NCI-H748 (cell line): ENCODE measurements at regions not wholly inside any gene's neighbourhood (a gene's known extent, or its start where the extent isn't known, plus 50 kb on each side); places are given as distances from the start of the nearest gene placed in this dataset.
"Not testable (repeated sequence)": the region's sequence is repeated elsewhere in the genome, so short reads cannot be mapped to it uniquely, and the experiment has no call there.

ENCODE experiments used
- DNase-seq: peaks from one replicate; lab custom pipeline; 2025; ENCODE audit not compliant: unreplicated experiment; lab: John Stamatoyannopoulos, UW

DNA sequence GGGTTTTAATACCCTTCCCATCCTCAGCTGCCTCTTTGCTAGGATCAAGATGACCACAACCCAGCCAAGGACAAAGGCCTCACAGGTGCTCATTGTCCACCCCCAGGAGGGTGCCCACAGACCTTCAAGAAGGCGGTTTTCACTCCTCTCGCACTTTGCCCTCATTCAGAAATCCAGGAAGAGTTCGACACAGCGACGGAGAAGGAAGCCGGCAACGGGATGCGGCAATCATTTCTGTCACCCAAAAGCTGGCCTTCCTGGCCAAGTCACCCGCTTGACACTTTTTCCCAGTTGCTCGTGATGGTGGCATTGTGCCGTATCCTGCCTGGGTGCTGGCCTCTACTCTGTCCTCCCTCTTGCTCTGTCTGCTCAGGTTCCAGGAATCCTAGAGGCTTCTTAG is 293.0 kb upstream of the ZNF337 start:
- DNase-seq, result not testable (repeated sequence)

GRCh38 chr20:25989196-25989595 is 292.5 kb upstream of the ZNF337 start:
- DNase-seq, result no peak

DNA sequence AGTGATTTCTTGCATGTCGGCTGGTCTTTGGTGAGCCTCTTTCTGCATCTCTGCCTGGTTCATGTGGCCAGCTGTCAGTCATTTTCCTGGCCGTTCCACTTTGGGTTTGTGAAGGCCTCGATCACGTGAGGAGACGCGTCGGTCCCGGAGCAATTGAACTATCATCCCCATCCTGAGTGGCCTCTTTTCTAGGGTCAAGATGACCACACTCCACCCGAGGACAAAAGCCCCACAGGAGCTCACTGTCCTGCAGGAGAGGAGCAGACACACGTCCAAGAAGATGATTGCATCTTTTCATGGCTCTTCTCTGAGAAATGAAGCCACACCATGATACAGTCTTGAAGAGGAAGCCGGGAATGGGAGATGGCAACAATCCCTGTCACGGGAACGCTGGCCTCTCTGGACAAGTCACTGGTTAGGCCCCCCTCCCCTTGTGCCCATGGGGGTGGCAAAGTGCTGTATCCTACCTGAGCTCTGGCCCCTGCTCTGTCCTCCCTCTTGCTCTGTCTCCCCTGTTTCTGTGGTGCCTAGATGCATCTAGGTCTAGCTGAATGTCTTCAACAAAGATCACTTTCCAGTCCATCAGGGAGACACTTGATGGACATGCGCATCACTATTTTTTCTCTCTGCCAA is 291.4 kb upstream of the ZNF337 start:
- DNase-seq, result not testable (repeated sequence)

GRCh38 chr20:25987073-25987927 is 290.6 kb upstream of the ZNF337 start:
- DNase-seq, result peak; percentile 91

DNA sequence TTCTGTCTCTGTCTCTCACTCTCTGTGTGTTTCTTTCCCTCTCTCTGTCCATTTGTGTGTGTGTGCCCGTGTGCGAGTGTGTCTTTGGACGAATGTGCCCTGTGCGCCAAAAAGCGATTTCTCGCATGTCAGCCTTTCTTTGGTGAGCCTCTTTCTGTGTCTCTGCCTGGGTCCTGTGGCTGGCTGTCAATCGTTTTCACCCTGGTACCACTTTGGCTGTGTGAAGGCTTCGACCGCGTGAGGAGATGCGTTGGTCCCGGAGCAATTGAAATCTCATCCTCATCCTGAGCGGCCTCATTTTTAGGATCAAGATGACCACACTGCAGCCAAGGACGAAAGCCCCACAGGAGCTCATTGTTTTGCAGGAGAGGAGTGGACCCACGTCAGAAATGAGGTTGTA is 288.9 kb upstream of the ZNF337 start:
- DNase-seq, result no peak

DNA sequence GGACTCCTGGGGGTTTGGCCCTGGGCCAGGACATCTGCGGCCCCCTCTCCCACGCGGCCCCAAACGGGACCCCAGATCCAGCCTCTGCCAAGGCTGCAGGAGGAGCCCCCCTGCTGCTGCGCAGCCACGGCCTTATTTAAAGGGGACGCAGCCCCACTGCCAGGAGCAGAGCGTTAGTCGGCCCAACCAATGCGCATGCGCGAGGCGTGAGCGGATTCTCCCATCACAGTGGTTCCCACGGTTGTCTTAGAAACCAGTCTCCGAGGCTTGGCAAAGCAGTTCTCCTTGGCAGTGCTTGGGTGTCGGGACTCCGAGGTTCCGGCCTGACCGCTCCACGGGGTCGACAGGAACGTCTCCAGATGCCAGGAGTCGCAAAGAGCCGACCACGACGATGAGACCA is 288.3 kb upstream of the ZNF337 start:
- DNase-seq, result no peak

DNA sequence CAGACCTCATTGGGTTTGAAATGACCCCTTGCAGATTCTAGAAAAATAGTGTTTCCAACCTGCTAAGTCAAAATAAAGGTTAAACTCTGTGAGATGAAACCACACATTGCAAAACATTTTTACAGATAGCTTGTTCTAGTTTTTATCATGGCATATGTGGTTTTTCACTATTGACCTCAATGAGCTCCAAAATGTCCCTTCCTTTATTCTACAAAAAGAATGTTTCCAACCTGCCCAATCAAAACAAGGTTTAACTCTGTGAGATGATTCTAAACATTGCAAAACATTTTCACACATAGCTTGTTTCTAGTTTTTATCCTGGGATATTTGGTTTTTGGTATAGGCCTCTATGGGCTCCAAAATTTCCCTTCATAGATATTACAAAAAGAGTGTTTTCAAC is 286.0 kb upstream of the ZNF337 start:
- not testable (repeated sequence) for DNase-seq

- DNase-seq, result not testable (repeated sequence)
Observed at GRCh38 chr20:25978450-25979190, 282.0 kb upstream of the ZNF337 start.

DNA sequence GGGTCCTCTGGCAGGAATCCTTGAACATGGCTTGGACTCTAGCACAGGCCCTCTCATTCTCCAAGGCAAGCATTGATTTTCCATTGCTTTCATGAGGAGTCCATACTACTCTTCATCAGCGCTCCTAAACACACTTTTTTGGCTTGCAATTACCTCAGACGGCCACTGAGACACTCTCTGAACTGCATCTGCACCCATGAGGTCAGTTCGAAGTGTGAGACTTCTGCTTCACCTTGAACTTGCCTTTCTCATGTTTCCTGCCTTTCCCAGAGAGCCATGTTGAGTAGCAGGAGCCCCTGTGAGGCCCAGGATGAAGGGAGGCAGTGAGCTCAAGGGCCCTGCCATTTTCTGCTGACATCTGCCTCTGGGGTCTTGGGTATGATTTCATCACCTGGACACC is 279.2 kb upstream of the ZNF337 start:
- not testable (repeated sequence) for DNase-seq

DNA sequence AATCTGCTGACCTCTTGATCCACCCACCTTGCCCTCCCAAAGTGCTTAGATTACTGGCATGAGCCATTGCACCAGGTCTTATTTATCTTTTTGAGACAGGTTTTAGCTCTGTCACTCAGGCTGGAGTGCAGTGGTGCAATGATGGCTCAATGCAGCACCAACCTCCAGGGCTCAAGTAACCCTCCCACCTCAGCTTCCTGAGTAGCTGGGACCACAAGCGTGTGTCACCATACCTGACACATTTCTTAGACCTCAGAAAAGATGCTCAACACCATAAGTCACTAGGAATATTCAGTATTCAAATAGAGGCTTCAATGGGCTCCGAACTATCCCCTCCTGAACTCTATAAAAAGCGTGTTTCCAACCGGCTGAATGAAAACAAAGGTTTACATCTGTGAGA is 268.6 kb upstream of the ZNF337 start:
- not testable (repeated sequence) for DNase-seq

- DNase-seq, result not testable (repeated sequence)
Observed at GRCh38 chr20:25953876-25954275, 257.2 kb upstream of the ZNF337 start.

- not testable (repeated sequence) for DNase-seq
Observed at GRCh38 chr20:25935230-25935629, 238.6 kb upstream of the ZNF337 start.

DNA sequence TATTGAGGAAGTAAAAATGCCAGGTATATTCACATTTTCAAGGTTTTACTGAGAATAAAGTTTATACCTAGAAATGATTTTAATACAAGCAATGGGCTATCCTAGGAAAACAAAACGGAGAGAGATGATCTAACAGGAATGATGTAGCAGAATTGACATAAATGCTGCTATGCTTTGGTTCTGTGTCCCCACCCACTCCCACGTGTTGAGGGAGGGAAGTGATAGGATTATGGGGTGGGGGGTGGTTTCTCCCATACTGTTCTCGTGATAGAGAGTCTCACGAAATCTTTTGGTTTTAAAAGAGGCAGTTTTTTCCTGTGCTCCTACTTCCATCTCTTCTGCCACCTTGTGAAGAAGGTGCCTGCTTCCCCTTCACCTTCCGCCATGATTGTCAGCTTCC is 236.2 kb upstream of the ZNF337 start:
- not testable (repeated sequence) for DNase-seq

GRCh38 chr20:25932170-25932569 is 235.5 kb upstream of the ZNF337 start:
- not testable (repeated sequence) for DNase-seq

- DNase-seq, result not testable (repeated sequence)
Observed at GRCh38 chr20:25902321-25902720, 205.7 kb upstream of the ZNF337 start.

GRCh38 chr20:25898663-25899062 is 202.0 kb upstream of the ZNF337 start:
- not testable (repeated sequence) for DNase-seq

GRCh38 chr20:25879096-25879495 is 182.4 kb upstream of the ZNF337 start:
- DNase-seq, result not testable (repeated sequence)

GRCh38 chr20:25868650-25868979 is 172.0 kb upstream of the ZNF337 start:
- not testable (repeated sequence) for DNase-seq

GRCh38 chr20:25867776-25868649 is 171.4 kb upstream of the ZNF337 start:
- DNase-seq, result peak; percentile 89

DNA sequence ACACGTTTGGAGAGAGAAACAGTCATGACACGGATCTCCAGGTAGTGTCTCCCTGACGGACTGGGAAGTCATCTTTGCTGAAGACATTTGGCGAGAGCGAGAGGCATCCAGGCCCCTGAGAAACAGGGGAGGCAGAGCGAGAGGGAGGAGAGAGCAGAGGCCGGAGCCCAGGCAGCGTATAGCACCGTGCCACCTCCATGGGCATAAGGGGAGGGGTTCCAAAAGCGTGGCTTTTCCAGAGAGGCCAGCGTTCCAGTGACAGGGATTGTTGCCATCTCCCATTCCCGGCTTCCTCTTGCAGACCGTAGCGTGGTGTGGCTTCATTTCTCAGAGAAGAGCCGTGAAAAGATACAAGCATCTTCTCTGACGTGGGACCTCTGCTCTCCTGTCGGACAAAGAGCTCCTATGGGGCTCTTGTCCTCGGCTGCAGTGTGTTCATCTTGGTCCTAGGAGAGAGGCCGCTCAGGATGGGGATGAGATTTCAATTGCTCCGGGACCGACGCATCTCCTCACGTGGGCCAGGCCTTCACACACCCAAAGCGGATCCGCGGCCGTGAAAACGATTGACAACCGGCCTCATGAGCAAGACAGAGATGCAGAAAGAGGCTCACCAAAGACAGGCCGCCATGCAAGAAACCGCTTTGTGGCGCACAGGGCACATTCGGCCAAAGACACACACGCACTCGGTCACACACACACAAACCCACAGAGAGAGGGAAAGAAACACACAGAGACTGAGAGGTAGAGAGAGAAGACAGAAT is 170.5 kb upstream of the ZNF337 start:
- not testable (repeated sequence) for DNase-seq
